ENCODE measurements at regions not wholly inside any gene's neighbourhood (a gene's known extent, or its start where the extent isn't known, plus 50 kb on each side); places are given as distances from the start of the nearest gene placed in this dataset.
A peak's percentile ranks its signal among the peaks of the same experiment; 100 is the strongest.

DNA sequence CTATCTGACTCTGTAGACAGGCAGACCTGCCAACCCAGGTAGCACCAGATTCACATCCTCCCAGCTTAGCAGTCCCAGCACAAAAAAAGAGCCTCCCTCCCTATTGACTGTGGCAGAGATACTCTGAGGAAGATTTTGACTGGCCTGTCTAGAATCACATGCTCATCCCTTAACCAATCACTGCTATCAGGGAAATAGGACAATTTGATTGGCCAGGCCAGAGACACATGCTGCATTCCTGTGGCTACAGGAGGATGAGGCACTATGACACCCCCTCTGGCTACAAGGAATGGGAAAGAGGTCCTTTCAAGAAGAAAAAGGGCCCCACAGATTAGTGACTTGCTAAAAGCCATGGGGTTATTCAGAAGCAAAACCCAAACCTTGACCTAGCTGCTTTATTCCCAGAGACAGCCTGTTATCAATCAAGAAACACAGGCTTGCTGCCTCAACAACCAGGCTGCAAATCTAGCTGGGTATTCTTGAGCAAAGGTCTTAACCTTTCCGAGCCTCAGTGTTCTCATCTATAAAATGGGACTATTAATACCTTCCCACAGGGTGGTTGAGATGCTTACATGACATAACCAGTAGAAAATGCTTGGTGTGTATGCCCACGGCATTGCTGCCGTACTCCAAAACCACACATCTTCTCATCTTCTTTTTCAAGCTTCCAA is 147.6 kb downstream of the BCOR start:
- Histone ChIP-seq H3K27ac (no peak overlapping the region), H3K4me3 (no peak overlapping the region), H3K36me3 (no peaks in the 10 kb centered on the region), H3K9me3 (no peaks in the 10 kb centered on the region), H3K27me3 (replicated peaks; ENCODE audit: insufficient read depth) (no peaks in the 10 kb centered on the region), H3K4me1 (ENCODE audit: control insufficient read depth in 1 of 2, low read depth in 2 of 2) (no peaks in the 10 kb centered on the region)
- DNase-seq (ENCODE audit: low spot score) (no peak), ATAC-seq (ENCODE audit: insufficient number of reproducible peaks, low FRiP score, low read depth) (no peak)
- TF ChIP-seq, protein P1, sequence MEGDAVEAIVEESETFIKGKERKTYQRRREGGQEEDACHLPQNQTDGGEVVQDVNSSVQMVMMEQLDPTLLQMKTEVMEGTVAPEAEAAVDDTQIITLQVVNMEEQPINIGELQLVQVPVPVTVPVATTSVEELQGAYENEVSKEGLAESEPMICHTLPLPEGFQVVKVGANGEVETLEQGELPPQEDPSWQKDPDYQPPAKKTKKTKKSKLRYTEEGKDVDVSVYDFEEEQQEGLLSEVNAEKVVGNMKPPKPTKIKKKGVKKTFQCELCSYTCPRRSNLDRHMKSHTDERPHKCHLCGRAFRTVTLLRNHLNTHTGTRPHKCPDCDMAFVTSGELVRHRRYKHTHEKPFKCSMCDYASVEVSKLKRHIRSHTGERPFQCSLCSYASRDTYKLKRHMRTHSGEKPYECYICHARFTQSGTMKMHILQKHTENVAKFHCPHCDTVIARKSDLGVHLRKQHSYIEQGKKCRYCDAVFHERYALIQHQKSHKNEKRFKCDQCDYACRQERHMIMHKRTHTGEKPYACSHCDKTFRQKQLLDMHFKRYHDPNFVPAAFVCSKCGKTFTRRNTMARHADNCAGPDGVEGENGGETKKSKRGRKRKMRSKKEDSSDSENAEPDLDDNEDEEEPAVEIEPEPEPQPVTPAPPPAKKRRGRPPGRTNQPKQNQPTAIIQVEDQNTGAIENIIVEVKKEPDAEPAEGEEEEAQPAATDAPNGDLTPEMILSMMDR (IDR thresholded peaks at IDR 0.05), result no peak

DNA sequence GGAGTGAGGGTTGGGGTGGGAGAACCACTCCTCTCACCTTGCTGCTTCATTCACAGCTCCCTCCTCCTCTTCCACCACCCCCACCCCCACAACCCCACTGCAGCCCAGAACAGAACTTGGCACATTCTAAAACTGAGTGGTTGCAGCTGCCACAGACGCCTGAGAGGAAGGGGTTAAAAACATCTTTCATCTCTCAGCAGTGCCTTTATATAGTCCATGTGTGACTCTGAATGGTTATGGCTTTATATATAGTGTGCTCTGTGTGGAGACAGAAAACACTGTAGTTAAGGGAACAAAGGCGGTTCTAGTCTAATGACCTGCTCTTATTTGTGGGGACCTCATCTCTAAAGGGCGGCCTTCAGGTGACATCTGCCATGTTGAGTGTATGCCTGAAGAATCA is 144.8 kb downstream of the BCOR start:
- no peak for ATAC-seq (ENCODE audit: insufficient number of reproducible peaks, low FRiP score, low read depth)
- no peaks in the 10 kb centered on the region for H3K4me1 ChIP-seq (ENCODE audit: control insufficient read depth in 1 of 2, low read depth in 2 of 2)
- TF ChIP-seq, protein P1 (IDR thresholded peaks at IDR 0.05), result no peak

DNA sequence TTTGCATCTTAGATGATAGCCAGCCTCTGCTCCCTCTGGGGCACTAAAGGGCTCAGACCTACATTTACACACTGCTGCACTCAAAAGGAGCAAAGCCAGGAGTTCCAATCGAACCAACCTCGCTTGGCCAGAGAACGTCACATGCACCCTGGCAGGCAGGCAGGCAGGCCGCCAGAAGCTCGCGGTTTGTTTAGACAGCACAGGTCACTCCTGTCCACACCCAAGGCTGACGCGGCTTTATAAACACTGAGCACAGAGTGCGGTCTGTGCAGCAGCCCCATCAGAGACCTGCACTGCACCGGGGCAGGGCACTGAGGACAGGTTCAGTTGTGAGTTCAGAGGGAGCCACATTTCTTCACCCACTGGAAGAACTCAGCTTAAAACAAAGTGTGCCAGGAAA is 143.9 kb downstream of the BCOR start:
- Histone ChIP-seq H3K36me3 (no peaks in the 10 kb centered on the region), H3K27me3 (replicated peaks; ENCODE audit: insufficient read depth) (no peaks in the 10 kb centered on the region), H3K4me1 (ENCODE audit: control insufficient read depth in 1 of 2, low read depth in 2 of 2) (no peaks in the 10 kb centered on the region), H3K4me3 (no peak overlapping the region), H3K27ac (no peak overlapping the region), H3K9me3 (no peaks in the 10 kb centered on the region)
- ATAC-seq (ENCODE audit: insufficient number of reproducible peaks, low FRiP score, low read depth) (no peak), DNase-seq (ENCODE audit: low spot score) (peak; percentile 6)
- TF ChIP-seq, protein P1 (IDR thresholded peaks at IDR 0.05), result no peak

More for the DNA sequence above, 144.8 kb downstream of the BCOR start:
- Histone ChIP-seq H3K4me3 (no peak overlapping the region), H3K36me3 (no peaks in the 10 kb centered on the region), H3K27me3 (replicated peaks; ENCODE audit: insufficient read depth) (no peaks in the 10 kb centered on the region), H3K27ac (no peak overlapping the region), H3K9me3 (no peaks in the 10 kb centered on the region)
- DNase-seq (ENCODE audit: low spot score), result no peak

DNA sequence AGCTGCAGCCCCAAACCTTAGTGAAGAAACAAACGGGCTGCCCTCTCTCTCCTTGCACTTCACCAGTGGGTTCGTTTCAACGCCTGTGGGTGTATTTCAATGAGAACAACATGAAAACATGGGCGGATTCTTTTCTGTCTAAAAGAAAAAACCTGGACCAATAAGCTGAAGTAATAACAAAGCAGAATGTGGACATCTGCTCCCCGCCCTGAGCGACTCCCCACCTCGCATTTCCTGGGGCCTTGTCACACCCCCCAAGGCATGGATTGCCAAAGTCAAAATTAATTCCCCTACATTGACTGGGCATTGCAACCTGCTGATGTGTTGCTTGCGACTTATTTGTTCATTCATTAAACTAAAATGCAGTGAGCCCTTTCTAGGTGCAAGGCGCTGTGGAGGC is 142.9 kb downstream of the BCOR start:
- Histone ChIP-seq H3K36me3 (no peaks in the 10 kb centered on the region), H3K9me3 (no peaks in the 10 kb centered on the region), H3K27ac (no peak overlapping the region), H3K27me3 (replicated peaks; ENCODE audit: insufficient read depth) (no peaks in the 10 kb centered on the region), H3K4me3 (no peak overlapping the region), H3K4me1 (ENCODE audit: control insufficient read depth in 1 of 2, low read depth in 2 of 2) (no peaks in the 10 kb centered on the region)
- ATAC-seq (ENCODE audit: insufficient number of reproducible peaks, low FRiP score, low read depth) (no peak), DNase-seq (ENCODE audit: low spot score) (no peak)
- TF ChIP-seq, protein P1 (IDR thresholded peaks at IDR 0.05), result no peak

DNA sequence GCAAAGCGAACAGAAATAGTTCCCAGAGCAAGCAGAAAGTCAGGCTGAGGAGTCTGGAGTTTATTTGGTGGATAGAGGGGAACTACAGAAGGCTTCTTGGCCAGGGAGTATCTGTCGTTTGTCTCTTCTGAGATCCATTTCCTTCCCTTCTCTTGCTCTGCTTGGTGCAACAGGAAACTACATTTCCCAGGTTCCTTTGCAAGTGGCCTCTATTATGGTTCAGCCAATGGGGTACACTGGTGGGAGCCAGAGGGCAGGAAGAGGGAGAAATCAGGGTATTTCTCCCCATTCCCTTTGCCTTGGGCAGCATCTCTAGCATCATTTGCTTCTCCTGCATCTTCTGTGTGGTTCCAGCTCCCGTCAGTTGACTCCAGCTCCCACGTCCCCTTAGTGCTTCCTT is 142.1 kb downstream of the BCOR start:
- DNase-seq (ENCODE audit: low spot score) (no peak), ATAC-seq (ENCODE audit: insufficient number of reproducible peaks, low FRiP score, low read depth) (no peak)
- H3K4me1 ChIP-seq (ENCODE audit: control insufficient read depth in 1 of 2, low read depth in 2 of 2), result no peaks in the 10 kb centered on the region
- TF ChIP-seq, protein P1 (IDR thresholded peaks at IDR 0.05), result no peak
- no peaks in the 10 kb centered on the region for H3K27me3 ChIP-seq (replicated peaks; ENCODE audit: insufficient read depth)
- H3K36me3 ChIP-seq, result no peaks in the 10 kb centered on the region
- no peak overlapping the region for H3K4me3 ChIP-seq
- no peak overlapping the region for H3K27ac ChIP-seq
- H3K9me3 ChIP-seq, result no peaks in the 10 kb centered on the region
